ENCODE measurements at regions not wholly inside any gene's neighbourhood (a gene's known extent, or its start where the extent isn't known, plus 50 kb on each side); places are given as distances from the start of the nearest gene placed in this dataset.
"Not testable (repeated sequence)": the region's sequence is repeated elsewhere in the genome, so short reads cannot be mapped to it uniquely, and the experiment has no call there.

GRCh38 chr12:46948936-46949545 lies 123.2 kb upstream of the SLC38A4 start:
- DNase-seq, result no peak

DNA sequence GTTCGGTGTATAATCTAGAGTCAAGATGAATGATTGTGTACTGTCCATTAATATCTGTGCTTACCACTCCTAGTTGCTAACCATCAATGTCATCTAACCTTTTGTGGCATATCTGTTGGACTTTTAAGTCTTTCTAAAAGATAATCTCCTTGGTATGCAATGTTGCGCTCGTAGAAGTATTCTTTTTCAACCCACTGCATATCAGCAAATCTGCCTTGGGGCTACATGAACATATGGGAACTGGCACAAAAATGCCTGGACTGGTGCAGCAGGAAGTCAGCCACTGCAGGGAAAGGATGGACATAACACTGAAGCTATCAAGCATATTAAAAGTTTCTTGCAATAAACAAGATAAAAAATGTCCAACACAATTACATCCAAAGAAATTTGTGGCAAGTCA lies 124.3 kb upstream of the SLC38A4 start:
- no peak for DNase-seq

- DNase-seq, result no peak
These were observed 126.4 kb upstream of the PCED1B start for GRCh38 chr12:46952880-46953483.

DNA sequence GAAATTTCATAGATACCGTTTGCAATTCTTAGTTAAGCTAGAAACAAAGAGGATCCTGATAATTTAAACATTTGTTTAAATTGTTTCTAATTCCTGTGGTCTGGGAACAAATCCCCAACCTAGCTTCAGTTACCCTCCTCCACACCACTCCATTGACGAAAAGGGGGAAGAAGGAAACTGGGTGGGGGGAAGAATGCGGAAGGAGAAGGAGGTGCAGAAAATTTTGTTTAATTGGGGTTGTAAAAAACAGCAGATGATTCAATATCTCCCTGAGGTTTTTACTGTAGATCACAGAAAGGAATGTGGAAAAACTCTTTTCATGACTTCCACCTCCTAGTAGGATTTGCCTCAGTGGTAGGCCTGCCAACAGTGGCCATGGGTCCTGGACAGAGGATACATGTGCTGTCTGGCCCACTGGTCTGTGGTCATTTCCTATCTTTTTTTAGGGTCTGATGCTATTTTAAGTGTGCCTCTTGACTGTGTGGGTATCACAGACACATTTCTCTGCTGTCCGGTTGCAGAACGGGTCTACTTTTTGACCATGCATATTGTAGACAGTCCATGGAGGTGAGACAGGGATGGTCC lies 122.9 kb upstream of the PCED1B start:
- peak; percentile 25 for DNase-seq

- DNase-seq, result no peak
These were observed 121.4 kb upstream of the PCED1B start for GRCh38 chr12:46958053-46958452.

- DNase-seq, result no peak
These were observed 120.7 kb upstream of the PCED1B start for GRCh38 chr12:46958599-46959290.

GRCh38 chr12:46959502-46959901 lies 119.9 kb upstream of the PCED1B start:
- peak; percentile 81 for DNase-seq

DNA sequence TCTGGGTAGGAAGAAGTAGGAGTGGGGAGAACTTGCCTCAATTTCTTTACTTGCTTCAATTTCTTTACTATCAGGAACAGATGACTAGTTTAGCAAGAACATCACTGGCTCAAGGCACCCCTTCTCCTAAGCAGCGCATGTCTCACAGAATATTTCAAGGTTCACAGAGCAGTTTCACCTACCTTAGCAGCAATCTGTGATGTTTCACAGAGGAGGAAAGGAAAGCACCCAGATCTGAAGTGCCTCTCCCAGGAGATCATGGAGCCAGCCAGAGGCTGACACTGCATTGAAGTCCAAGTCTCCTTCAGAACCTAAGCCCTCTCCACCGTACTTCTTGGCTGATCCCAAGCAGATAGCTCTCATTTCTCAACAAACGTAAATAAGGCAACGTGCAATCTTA lies 118.7 kb upstream of the PCED1B start:
- no peak for DNase-seq

DNA sequence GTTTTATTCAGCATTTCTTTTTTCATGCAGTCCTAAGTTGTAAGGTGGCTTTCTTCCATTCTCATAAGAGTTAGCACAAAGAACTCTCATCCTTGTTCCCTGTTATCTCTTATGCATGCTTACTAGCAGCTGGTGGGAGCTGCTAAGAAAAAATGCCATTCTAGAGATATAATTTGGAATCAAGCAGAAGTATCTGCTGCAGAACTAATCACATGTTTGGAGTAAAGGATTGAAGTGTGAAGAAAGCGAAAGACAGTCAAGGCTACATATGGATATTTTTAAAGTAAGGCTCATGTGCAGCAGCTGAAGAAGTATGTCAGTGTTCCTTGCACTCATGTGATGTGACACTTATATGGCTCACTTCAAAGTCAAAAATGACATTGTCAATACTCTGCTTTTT lies 116.2 kb upstream of the PCED1B start:
- no peak for DNase-seq

DNA sequence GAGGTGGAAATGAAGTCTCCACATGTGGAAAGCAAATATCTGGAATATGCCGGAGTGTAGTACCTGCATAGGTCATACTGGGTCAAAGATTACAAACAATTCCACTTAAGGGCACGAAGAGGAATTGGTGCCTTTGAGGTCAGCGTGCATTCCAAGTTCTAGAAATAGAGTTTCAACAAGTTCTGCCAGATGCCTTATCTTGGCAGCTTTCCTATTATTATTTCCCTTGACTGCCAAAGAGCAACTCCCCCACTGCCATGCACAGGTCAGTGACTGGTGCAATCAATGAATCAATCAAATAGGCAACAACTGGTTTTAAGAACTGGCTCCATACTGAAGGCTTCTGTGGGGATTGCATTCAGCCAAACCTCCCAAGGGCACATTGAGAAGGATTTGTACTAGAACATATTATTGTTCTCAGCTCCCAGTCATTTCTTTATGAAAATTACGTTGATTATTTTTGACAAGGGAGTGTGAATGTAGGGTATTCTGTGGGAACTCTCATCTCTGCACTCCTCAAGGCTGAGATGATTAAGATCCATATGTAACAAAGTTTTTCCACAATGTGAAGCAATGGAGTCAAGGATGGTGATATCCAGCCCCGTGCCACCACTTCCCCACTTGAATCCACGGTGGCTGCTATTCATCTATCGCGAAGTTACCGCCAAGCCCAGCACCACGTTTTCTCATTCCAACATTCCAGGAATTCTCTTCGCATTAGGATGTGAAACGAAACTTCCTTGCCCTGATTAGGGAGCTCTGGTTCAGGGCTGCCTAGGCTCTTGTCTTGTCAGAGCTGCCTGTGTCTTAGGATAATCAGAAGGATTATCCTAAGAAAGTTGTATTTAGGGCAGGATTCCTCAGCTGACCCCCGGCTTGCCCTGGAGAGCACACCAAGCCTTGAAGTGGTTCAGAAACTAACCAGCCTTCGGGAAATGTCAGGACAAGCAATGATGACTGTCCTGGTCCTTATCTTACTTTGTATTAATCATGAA lies 115.1 kb upstream of the PCED1B start:
- DNase-seq, result no peak

- DNase-seq, result no peak
These were observed 114.3 kb upstream of the PCED1B start for GRCh38 chr12:46965137-46965536.

GRCh38 chr12:46965880-46966279 lies 113.5 kb upstream of the PCED1B start:
- no peak for DNase-seq

DNA sequence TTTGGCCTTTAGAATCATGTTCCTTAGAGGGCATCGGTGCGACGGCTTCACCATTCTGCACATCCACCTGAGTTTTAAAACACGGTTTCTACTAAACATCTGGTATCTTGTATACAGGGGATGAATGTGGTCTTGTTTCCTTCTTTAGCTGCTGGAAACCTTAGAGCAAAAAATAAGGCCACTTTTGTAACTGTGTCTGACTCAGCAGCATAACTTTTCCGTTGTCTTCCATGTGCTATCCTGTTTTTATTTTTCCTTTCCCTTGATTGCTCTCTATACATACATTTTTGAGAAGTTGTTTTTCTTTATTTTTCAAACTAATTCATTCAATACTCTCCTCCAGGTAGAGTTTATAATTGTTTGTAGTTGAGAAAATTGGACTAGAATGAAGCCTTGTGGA lies 108.8 kb upstream of the PCED1B start:
- DNase-seq, result no peak

GRCh38 chr12:46973937-46974336 lies 105.5 kb upstream of the PCED1B start:
- not testable (repeated sequence) for DNase-seq

DNA sequence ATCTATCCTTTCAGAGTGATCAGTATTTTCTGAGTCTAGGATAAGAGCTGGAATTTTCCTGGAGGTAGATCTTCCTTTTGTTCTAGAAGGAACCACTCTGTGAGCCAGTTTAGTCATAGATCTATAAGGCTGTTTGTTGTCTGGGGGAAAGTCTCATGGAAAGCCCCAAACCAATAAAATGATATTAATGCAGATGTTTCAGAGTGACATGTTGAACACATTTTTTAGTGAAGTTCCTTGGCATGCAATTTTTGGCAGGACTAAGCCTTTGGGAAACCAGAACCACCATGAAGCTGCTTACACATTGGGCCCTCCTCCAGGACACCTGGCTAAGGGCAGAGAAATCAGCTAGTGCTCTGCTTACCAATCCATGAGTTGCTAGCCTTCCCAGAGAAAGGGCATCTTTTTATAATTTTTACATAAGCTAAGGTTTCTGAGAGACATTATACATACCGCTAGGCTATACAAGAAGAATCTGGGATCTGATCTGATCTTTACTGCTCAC lies 101.5 kb upstream of the PCED1B start:
- DNase-seq, result no peak

- no peak for DNase-seq
These were observed 97.8 kb upstream of the PCED1B start for GRCh38 chr12:46981622-46982021.

GRCh38 chr12:46982629-46983392 lies 96.6 kb upstream of the PCED1B start:
- DNase-seq, result no peak

DNA sequence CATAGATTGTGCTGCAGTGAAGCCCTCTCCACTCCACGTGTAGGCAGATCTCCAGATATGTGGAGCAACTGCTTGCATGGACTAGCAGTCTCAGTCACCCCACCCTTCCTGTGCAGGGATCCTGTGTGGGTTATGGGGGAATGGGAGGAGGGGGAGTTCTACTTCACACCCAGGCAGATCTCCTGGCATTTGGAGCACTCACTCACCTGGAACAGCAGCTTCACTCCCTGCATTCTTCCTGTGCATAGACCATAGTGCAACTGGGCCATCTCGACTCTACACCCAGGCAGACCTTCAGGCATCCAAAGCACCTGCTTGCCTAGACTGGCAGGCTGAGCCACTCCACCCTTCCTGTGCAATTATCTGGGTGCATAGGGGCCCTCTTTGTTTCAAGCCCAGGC lies 96.0 kb upstream of the PCED1B start:
- no peak for DNase-seq

DNA sequence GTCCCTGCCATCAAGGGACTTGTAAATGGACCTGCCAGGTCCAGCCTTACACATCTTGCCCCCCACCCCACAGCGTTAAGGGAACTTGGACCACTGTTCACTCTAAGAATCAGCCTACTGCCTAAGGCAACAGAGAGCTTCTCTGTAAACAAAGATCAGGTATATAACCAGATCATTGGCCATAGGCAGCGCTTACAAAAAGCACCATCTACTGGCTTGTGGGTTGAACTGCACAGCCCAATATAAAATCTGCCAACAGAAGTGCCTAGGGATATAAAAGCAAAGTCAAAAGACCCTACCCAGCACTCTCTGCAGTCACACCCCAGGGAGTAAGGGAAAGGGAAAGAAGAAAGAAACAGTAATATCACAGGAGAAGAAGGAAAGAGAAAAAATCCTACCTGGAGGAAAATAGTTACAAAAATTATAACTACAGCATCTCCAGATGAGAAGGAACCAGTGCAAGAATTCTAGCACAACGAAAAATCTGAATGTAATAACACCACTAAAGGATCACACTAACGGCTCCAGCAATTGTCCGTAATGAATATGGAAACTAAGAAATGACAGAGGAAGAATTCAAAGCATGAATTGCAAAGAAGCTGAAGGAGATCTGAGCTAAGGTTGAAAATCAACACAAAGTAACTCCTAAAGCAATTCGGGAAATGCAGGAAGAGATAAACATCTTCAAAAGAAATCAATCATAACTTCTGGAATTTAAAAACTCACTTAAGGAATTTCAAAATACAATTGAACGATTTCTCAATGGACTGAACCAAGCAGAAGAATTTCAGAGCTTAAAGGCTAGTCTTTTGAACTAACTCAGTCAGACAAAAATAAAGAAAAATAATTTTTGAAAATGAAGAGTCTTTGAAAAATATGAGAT lies 95.2 kb upstream of the PCED1B start:
- peak; percentile 52 for DNase-seq

- DNase-seq, result no peak
These were observed 93.6 kb upstream of the PCED1B start for GRCh38 chr12:46985816-46986215.

- DNase-seq, result not testable (repeated sequence)
These were observed 91.3 kb upstream of the PCED1B start for GRCh38 chr12:46988122-46988521.
